ENCODE measurements at regions not wholly inside any gene's neighbourhood (a gene's known extent, or its start where the extent isn't known, plus 50 kb on each side); places are given as distances from the start of the nearest gene placed in this dataset.

DNA sequence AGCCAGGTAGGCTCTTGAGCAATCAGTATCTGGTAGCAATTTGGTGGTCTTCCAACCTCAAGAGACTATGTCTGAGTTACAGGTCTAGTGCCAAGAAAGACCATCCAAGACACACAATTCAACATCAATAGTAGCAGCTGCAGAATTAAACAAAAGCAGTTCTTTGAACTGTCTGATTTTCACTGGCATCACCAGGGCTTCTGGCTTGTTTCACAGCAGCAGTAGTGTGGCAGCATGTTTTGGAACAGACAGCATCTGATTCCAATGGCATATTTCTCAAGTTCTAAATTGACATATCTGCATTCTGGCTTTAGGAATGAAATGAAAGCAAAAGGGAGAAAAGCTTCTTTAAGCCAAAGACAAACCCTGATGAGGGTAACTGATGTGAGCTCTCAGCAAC lies 334.7 kb upstream of the PRMT6 start:
- no peaks in the 10 kb centered on the region for H3K36me3 ChIP-seq (ENCODE audit: control insufficient read depth, insufficient read depth, low read length)
- intact Hi-C loops (cut with micrococcal nuclease; ENCODE audit: unreplicated experiment) = no loop called here
- no peaks in the 10 kb centered on the region for H3K9me3 Mint-ChIP-seq (ENCODE audit: unreplicated experiment)
- ChIA-PET POLR2A (no interaction called here), CTCF (no interaction called here)
- TF ChIP-seq, protein P1, sequence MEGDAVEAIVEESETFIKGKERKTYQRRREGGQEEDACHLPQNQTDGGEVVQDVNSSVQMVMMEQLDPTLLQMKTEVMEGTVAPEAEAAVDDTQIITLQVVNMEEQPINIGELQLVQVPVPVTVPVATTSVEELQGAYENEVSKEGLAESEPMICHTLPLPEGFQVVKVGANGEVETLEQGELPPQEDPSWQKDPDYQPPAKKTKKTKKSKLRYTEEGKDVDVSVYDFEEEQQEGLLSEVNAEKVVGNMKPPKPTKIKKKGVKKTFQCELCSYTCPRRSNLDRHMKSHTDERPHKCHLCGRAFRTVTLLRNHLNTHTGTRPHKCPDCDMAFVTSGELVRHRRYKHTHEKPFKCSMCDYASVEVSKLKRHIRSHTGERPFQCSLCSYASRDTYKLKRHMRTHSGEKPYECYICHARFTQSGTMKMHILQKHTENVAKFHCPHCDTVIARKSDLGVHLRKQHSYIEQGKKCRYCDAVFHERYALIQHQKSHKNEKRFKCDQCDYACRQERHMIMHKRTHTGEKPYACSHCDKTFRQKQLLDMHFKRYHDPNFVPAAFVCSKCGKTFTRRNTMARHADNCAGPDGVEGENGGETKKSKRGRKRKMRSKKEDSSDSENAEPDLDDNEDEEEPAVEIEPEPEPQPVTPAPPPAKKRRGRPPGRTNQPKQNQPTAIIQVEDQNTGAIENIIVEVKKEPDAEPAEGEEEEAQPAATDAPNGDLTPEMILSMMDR (IDR thresholded peaks at IDR 0.05; ENCODE audit: insufficient read depth in 1 of 2, low read depth in 1 of 2, low read length in 1 of 2, severe bottlenecking in 1 of 2, unreplicated experiment in 1 of 2) = no peak
- H3K27me3 ChIP-seq (replicated peaks; ENCODE audit: control insufficient read depth, insufficient read depth, low read length) = no peaks in the 10 kb centered on the region
- BruUV-seq (replicated peaks) = no TSS peak
- H3K4me1 Mint-ChIP-seq (ENCODE audit: low read depth, unreplicated experiment) = no peaks in the 10 kb centered on the region
- H3K9me3 ChIP-seq = no peaks in the 10 kb centered on the region
- no peak overlapping the region for H3K27ac Mint-ChIP-seq (ENCODE audit: unreplicated experiment)
- H3K4me3 ChIP-seq (ENCODE audit: low read depth, low read length) = no peak overlapping the region
- no peaks in the 10 kb centered on the region for H3K4me1 ChIP-seq
- no peak overlapping the region for H3K4me3 Mint-ChIP-seq (ENCODE audit: unreplicated experiment)
- DNase-seq = no peak
- H3K27me3 Mint-ChIP-seq (ENCODE audit: insufficient read depth, unreplicated experiment) = no peaks in the 10 kb centered on the region
- no peaks in the 10 kb centered on the region for H3K36me3 Mint-ChIP-seq (ENCODE audit: insufficient read depth, unreplicated experiment)

DNA sequence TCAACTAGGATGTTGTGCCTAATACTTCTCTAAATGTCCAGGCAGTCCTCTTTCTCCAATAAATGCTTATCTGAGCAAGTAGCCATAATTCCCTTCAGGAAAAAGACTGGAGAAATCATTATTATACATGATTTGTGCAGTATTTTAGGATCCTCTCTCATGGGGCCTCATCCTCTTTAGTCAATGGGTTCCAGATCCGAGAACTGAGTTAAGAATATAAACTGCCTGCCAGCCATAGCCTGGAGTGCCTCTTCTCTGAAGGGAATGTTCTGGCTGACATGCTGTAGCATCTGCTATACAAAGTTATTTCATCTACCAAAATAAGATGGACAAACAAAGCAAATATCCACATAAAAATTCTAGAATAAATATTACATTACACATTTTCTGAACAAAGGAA lies 334.0 kb upstream of the PRMT6 start:
- intact Hi-C loops (cut with micrococcal nuclease; ENCODE audit: unreplicated experiment) = no loop called here
- H3K4me3 Mint-ChIP-seq (ENCODE audit: unreplicated experiment) = no peak overlapping the region
- ChIA-PET CTCF (no interaction called here), POLR2A (no interaction called here)
- H3K4me3 ChIP-seq (ENCODE audit: low read depth, low read length) = no peak overlapping the region
- no peaks in the 10 kb centered on the region for H3K4me1 Mint-ChIP-seq (ENCODE audit: low read depth, unreplicated experiment)
- H3K36me3 Mint-ChIP-seq (ENCODE audit: insufficient read depth, unreplicated experiment) = no peaks in the 10 kb centered on the region
- no peaks in the 10 kb centered on the region for H3K4me1 ChIP-seq
- H3K9me3 Mint-ChIP-seq (ENCODE audit: unreplicated experiment) = no peaks in the 10 kb centered on the region
- H3K27ac Mint-ChIP-seq (ENCODE audit: unreplicated experiment) = no peak overlapping the region
- no peaks in the 10 kb centered on the region for H3K36me3 ChIP-seq (ENCODE audit: control insufficient read depth, insufficient read depth, low read length)
- no peaks in the 10 kb centered on the region for H3K27me3 ChIP-seq (replicated peaks; ENCODE audit: control insufficient read depth, insufficient read depth, low read length)
- H3K27me3 Mint-ChIP-seq (ENCODE audit: insufficient read depth, unreplicated experiment) = no peaks in the 10 kb centered on the region
- BruUV-seq (replicated peaks) = no TSS peak
- no peaks in the 10 kb centered on the region for H3K9me3 ChIP-seq
- no peak for DNase-seq
- TF ChIP-seq, protein P1 (IDR thresholded peaks at IDR 0.05; ENCODE audit: insufficient read depth in 1 of 2, low read depth in 1 of 2, low read length in 1 of 2, severe bottlenecking in 1 of 2, unreplicated experiment in 1 of 2) = no peak

DNA sequence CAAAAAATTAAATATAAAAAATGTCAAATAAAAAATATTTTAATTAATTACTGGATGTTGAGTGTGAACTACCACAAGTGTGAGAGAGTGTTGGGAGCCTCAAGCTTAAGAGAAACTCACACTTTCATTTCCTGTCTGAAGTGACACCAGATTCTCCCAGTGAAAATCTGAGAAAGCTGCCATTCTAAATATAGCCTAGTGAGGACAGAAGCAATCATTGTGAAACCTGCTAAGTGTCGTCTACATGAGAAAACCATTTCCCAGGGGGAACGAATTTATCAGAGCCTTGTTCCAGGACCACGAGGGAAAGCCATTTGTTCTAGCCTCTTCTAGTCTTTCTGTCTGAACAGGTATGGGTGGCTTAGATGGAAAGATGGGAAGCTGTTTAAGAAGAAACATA lies 329.3 kb upstream of the PRMT6 start:
- Mint-ChIP-seq H3K9me3 (ENCODE audit: unreplicated experiment) (no peaks in the 10 kb centered on the region), H3K27me3 (ENCODE audit: insufficient read depth, unreplicated experiment) (no peaks in the 10 kb centered on the region), H3K4me3 (ENCODE audit: unreplicated experiment) (no peak overlapping the region), H3K27ac (ENCODE audit: unreplicated experiment) (no peak overlapping the region), H3K4me1 (ENCODE audit: low read depth, unreplicated experiment) (no peaks in the 10 kb centered on the region), H3K36me3 (ENCODE audit: insufficient read depth, unreplicated experiment) (no peaks in the 10 kb centered on the region)
- no peaks in the 10 kb centered on the region for H3K27me3 ChIP-seq (replicated peaks; ENCODE audit: control insufficient read depth, insufficient read depth, low read length)
- CTCF ChIA-PET = no interaction called here
- H3K4me3 ChIP-seq (ENCODE audit: low read depth, low read length) = no peak overlapping the region
- no TSS peak for BruUV-seq (replicated peaks)
- TF ChIP-seq, protein P1 (IDR thresholded peaks at IDR 0.05; ENCODE audit: insufficient read depth in 1 of 2, low read depth in 1 of 2, low read length in 1 of 2, severe bottlenecking in 1 of 2, unreplicated experiment in 1 of 2) = no peak
- H3K36me3 ChIP-seq (ENCODE audit: control insufficient read depth, insufficient read depth, low read length) = no peaks in the 10 kb centered on the region
- intact Hi-C loops (cut with micrococcal nuclease; ENCODE audit: unreplicated experiment) = no loop called here
- H3K4me1 ChIP-seq = no peaks in the 10 kb centered on the region
- H3K9me3 ChIP-seq = no peaks in the 10 kb centered on the region
- no peak for DNase-seq
- POLR2A ChIA-PET = no interaction called here
